Ascending aorta (tissue), 2 donors: ENCODE measurements at regions not wholly inside any gene's neighbourhood (a gene's known extent, or its start where the extent isn't known, plus 50 kb on each side); places are given as distances from the start of the nearest gene placed in this dataset.

Experiments used
- DNase-seq, 2 donors: peaks; one replicate each; pipeline ENCODE4 v3.0.0-alpha.2; 2019; ENCODE audit warnings: low spot score in 2 of 2
- H3K27ac ChIP-seq, 2 donors: fragments of 200-600 bp; sonication (generic); one replicate each; pipeline ENCODE4 v1.5.1; 2016 to 2017; ENCODE audit warnings: mild to moderate bottlenecking in 1 of 2
- H3K27me3 ChIP-seq: fragments of 200-600 bp; sonication (generic); one replicate; pipeline ENCODE4 v1.5.1; 2017
- H3K36me3 ChIP-seq, 2 donors: fragments of 200-600 bp; sonication (generic); one replicate each; pipeline ENCODE4 v1.5.1; 2016
- H3K4me1 ChIP-seq, 2 donors: fragments of 200-600 bp; sonication (generic); one replicate each; pipeline ENCODE4 v1.5.1; 2016 to 2017; ENCODE audit warnings: mild to moderate bottlenecking in 1 of 2
- H3K4me3 ChIP-seq, 2 donors: fragments of 200-600 bp; sonication (generic); one replicate each; pipeline ENCODE4 v1.5.1; 2016 to 2017; ENCODE audit warnings: mild to moderate bottlenecking in 1 of 2
- H3K9me3 ChIP-seq, 2 donors: fragments of 200-600 bp; sonication (generic); one replicate each; pipeline ENCODE4 v1.5.1; 2016
- intact Hi-C: fragments of 100-400 bp; cut with DNase I; formaldehyde crosslinking; loops from one replicate; pipeline ENCODE4 v1.15.1; 2023
- TF ChIP-seq, protein P1 (sequence below), 3 experiments: fragments of 200-600 bp in 2 of 3; fragments of 450-650 bp in 1 of 3; sonication (generic) in 2 of 3; IDR thresholded peaks; one replicate each; pipeline ENCODE4 v1.5.1; 2016 to 2019; ENCODE audit warnings: antibody characterized with exemption in 3 of 3, mild to moderate bottlenecking in 1 of 3, moderate library complexity in 1 of 3

DNA sequence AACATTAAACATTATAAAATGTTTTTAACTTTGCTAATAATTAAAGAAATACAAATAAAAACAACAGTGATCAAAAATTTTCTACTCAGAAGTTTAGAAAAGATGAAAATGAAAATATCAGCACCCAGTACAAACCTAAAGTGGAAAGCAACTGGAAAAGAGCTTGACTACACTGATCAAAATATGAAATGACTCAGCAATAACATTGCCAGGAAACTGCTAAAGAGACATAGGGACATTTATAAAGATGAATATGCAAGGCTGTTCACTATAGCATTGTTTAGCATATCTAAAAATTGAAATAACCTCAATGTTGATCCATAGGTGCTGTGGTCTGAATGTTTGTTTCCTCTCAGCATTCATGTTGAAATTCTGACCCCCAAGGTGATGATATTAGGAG is 88.5 kb upstream of the NOCT start:
- H3K27ac ChIP-seq, result no peak overlapping the region
- no peaks in the 10 kb centered on the region for H3K4me1 ChIP-seq
- TF ChIP-seq, protein P1, sequence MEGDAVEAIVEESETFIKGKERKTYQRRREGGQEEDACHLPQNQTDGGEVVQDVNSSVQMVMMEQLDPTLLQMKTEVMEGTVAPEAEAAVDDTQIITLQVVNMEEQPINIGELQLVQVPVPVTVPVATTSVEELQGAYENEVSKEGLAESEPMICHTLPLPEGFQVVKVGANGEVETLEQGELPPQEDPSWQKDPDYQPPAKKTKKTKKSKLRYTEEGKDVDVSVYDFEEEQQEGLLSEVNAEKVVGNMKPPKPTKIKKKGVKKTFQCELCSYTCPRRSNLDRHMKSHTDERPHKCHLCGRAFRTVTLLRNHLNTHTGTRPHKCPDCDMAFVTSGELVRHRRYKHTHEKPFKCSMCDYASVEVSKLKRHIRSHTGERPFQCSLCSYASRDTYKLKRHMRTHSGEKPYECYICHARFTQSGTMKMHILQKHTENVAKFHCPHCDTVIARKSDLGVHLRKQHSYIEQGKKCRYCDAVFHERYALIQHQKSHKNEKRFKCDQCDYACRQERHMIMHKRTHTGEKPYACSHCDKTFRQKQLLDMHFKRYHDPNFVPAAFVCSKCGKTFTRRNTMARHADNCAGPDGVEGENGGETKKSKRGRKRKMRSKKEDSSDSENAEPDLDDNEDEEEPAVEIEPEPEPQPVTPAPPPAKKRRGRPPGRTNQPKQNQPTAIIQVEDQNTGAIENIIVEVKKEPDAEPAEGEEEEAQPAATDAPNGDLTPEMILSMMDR (IDR thresholded peaks at IDR 0.05), result no peak
- no peaks in the 10 kb centered on the region for H3K36me3 ChIP-seq
- no peak for DNase-seq
- no peaks in the 10 kb centered on the region for H3K27me3 ChIP-seq
- no peak overlapping the region for H3K4me3 ChIP-seq
- H3K9me3 ChIP-seq, result no peaks in the 10 kb centered on the region
- intact Hi-C loops, result no loop called here

DNA sequence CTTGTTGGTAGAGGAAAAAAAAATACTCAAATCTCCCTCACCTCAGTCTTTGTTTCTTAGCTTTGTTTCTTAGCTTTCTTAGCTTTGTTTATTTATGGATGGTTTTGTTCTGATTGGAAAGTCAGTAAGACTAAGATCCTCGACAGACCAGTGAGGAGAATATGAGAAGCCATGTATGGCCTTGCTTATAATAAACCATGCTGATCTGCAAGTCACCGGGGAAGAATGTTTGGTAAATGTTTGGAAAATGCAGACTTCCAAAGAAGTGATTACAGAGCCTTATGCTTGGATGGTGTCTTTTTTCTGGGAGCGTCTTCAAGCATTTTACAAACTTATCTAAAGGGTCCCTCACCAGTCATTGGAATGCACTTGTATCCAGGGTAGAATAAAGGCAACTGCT is 90.1 kb upstream of the NOCT start:
- Histone ChIP-seq H3K4me3 (no peak overlapping the region), H3K9me3 (no peaks in the 10 kb centered on the region), H3K36me3 (no peaks in the 10 kb centered on the region), H3K4me1 (no peaks in the 10 kb centered on the region), H3K27me3 (no peaks in the 10 kb centered on the region), H3K27ac (no peak overlapping the region)
- DNase-seq, result no peak
- TF ChIP-seq, protein P1 (IDR thresholded peaks at IDR 0.05), result no peak
- intact Hi-C loops, result no loop called here

DNA sequence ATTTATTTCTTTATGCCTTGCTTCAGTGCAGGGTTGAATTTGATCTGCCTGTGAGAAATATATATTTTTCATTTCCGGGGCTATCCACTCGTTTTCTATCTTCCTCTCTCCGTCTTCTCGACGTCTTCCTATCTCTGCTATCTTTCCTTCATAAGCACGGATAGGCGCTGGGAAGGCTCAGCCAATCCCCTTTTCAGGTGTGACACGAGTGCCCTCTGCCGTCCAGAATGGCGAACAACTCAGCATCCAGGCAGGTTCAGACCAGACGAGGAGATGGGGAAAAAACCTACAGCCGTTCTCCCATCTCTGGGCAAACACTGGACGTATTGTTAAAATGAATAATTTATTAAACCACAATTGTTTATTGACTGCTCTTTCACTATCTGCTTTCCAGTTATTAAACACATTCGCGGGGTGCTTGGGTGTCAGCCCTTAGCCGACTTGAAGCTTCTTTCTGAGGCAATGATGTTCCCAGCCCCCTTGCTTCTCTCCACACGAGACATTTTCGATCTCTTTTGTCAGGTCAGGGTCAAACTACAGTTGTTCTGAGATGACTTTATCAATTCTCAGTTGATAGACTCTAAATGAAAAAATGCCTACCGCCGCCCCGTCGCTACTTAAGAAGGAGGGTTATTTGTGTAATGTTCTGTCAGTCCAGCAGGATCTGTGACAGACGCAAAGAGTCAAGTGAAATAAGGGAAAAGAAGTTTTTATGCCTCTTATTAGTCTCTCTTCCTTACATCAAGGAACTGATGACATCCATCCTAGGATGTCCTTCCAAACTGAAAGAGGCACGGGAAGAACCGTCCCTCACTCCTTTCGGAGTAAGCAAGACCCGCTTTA is 96.3 kb upstream of the NOCT start:
- Histone ChIP-seq H3K27me3 (no peaks in the 10 kb centered on the region), H3K4me1 (no peaks in the 10 kb centered on the region), H3K9me3 (no peaks in the 10 kb centered on the region), H3K36me3 (no peaks in the 10 kb centered on the region), H3K27ac (no peak overlapping the region), H3K4me3 (no peak overlapping the region)
- TF ChIP-seq, protein P1 (IDR thresholded peaks at IDR 0.05), result peak in 2 of 3 experiments; percentile 21 to 44
- no peak for DNase-seq
- intact Hi-C loops, result no loop called here

DNA sequence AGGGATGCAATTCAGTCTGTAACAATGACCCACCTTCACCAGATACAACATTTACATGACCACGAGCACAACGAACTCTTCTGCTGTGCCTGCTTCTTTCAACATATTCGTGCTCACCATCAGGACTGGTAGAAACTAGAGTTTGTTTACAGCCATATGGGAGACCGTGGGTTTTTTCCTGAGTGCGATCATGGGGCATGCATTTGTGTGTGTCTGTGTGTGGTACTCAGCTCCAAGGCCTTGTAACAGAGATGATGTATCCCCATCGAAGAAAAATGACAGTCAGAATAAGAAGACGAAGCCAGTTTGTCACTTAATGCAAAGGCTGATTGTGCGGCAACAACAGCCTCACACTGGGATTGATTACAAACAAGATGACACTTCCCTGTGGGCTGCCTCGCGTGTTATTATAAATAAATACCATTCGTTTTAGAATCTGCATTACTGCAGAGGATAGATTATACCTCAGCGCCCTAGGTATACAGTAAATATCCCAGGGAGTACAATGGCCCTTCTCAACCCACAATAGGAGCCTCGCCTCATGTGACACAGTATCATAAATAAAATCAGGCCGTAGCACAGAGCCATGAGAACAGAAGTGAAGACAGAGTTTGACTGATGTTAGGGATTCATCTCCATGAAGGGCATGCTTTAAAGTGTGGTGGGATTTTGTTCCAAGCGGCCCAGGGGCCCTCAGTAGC is 97.3 kb upstream of the NOCT start:
- no peak for DNase-seq
- Histone ChIP-seq H3K27ac (no peak overlapping the region), H3K27me3 (no peaks in the 10 kb centered on the region), H3K4me3 (no peak overlapping the region), H3K9me3 (no peaks in the 10 kb centered on the region), H3K4me1 (no peaks in the 10 kb centered on the region), H3K36me3 (no peaks in the 10 kb centered on the region)
- TF ChIP-seq, protein P1 (IDR thresholded peaks at IDR 0.05), result no peak
- intact Hi-C loops, result no loop called here

DNA sequence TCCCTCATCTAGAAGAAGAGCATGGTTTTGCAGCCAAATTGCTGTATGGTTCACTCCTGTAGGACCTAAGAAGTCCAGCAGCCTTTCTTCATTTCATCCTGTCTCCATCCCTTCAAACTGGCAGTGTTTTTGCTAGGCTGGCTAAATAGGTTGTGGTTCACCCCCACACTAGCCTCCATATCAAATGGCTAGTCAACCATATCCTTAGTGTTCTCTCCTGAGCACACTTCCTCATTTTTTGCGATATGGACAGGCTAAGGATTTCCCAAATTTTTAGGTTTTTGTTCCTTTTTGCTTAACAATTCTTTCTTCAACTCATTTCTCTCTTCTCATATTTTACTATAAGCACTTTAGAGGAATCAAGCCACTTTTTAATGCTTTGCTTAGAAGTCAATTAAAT is 98.8 kb upstream of the NOCT start:
- DNase-seq, result no peak
- Histone ChIP-seq H3K36me3 (no peaks in the 10 kb centered on the region), H3K4me1 (no peaks in the 10 kb centered on the region), H3K9me3 (no peaks in the 10 kb centered on the region), H3K27ac (no peak overlapping the region), H3K27me3 (no peaks in the 10 kb centered on the region), H3K4me3 (no peak overlapping the region)
- TF ChIP-seq, protein P1 (IDR thresholded peaks at IDR 0.05), result no peak
- intact Hi-C loops, result no loop called here
